Stimulated activated naive CD8-positive, alpha-beta T cell treated with anti-CD3 and anti-CD28 coated beads, Interleukin-15, amount 100 ng/mL, for 72 hours (primary cell): ENCODE measurements at regions not wholly inside any gene's neighbourhood (a gene's known extent, or its start where the extent isn't known, plus 50 kb on each side); places are given as distances from the start of the nearest gene placed in this dataset.

Experiments used
- ATAC-seq: fragments of 150-1000 bp; cut with Tn5 transposase; 2 replicates; pipeline ENCODE4 v1.10.0; 2021; ENCODE audit warnings: mild to moderate bottlenecking, moderate library complexity
- DNase-seq, 2 donors: peaks; one replicate each; pipeline ENCODE4 v3.0.0; 2021 to 2022
- H3K27ac Mint-ChIP-seq, 2 donors: one replicate each; pipeline ENCODE4 v1.8.0; 2022; ENCODE audit warnings: mild to moderate bottlenecking in 2 of 2, mixed read lengths in 2 of 2, moderate library complexity in 2 of 2
- H3K27me3 Mint-ChIP-seq: one replicate; pipeline ENCODE4 v1.8.0; 2022; ENCODE audit warnings: mixed read lengths
- H3K4me1 Mint-ChIP-seq: one replicate; pipeline ENCODE4 v1.8.0; 2022; ENCODE audit warnings: mild to moderate bottlenecking, mixed read lengths
- H3K4me3 Mint-ChIP-seq, 2 donors: one replicate each; pipeline ENCODE4 v1.8.0; 2022; ENCODE audit warnings: mild to moderate bottlenecking in 2 of 2, mixed read lengths in 2 of 2, moderate library complexity in 1 of 2
- H3K9me3 Mint-ChIP-seq, 2 donors: one replicate each; pipeline ENCODE4 v1.8.0; 2022; ENCODE audit warnings: mixed read lengths in 2 of 2

- DNase-seq = no peak
- Mint-ChIP-seq H3K9me3 (no peaks in the 10 kb centered on the region), H3K27ac (no peak overlapping the region), H3K4me3 (no peak overlapping the region), H3K4me1 (peaks cover 11% of the 10 kb centered on the region), H3K27me3 (no peaks in the 10 kb centered on the region)
- no peak for ATAC-seq
These were observed 340.8 kb downstream of the KLF12 start for GRCh38 chr13:73793361-73793760.

- Mint-ChIP-seq H3K27ac (no peak overlapping the region), H3K9me3 (no peaks in the 10 kb centered on the region), H3K4me3 (no peak overlapping the region), H3K4me1 (peaks cover 11% of the 10 kb centered on the region), H3K27me3 (no peaks in the 10 kb centered on the region)
- no peak for DNase-seq
- ATAC-seq = no peak
These were observed 341.4 kb downstream of the KLF12 start for GRCh38 chr13:73792796-73793195.

GRCh38 chr13:73782450-73783449, 351.5 kb downstream of the KLF12 start:
- H3K9me3 Mint-ChIP-seq = no peaks in the 10 kb centered on the region
- H3K27me3 Mint-ChIP-seq = no peaks in the 10 kb centered on the region
- no peak overlapping the region for H3K4me3 Mint-ChIP-seq
- ATAC-seq (no peak), DNase-seq (no peak)
- H3K4me1 Mint-ChIP-seq = peaks cover 30% of the 10 kb centered on the region
- no peak overlapping the region for H3K27ac Mint-ChIP-seq

GRCh38 chr13:73781384-73781783, 352.8 kb downstream of the KLF12 start:
- Mint-ChIP-seq H3K27me3 (no peaks in the 10 kb centered on the region), H3K4me3 (no peak overlapping the region), H3K4me1 (peaks cover 36% of the 10 kb centered on the region), H3K9me3 (peaks cover 5 to 8% of the 10 kb centered on the region in 2 donors), H3K27ac (no peak overlapping the region)
- DNase-seq = no peak
- no peak for ATAC-seq

GRCh38 chr13:73779881-73780280, 354.3 kb downstream of the KLF12 start:
- no peaks in the 10 kb centered on the region for H3K27me3 Mint-ChIP-seq
- peaks cover 5 to 8% of the 10 kb centered on the region in 2 donors for H3K9me3 Mint-ChIP-seq
- no peak overlapping the region for H3K4me3 Mint-ChIP-seq
- DNase-seq (no peak), ATAC-seq (no peak)
- H3K27ac Mint-ChIP-seq = no peak overlapping the region
- H3K4me1 Mint-ChIP-seq = peaks cover 24% of the 10 kb centered on the region

- no peak for ATAC-seq
- no peaks in the 10 kb centered on the region for H3K27me3 Mint-ChIP-seq
- H3K27ac Mint-ChIP-seq = no peak overlapping the region
- no peak for DNase-seq
- H3K4me3 Mint-ChIP-seq = no peak overlapping the region
- peaks cover 8 to 11% of the 10 kb centered on the region in 2 donors for H3K9me3 Mint-ChIP-seq
- H3K4me1 Mint-ChIP-seq = peaks cover 24% of the 10 kb centered on the region
These were observed 355.9 kb downstream of the KLF12 start for GRCh38 chr13:73778242-73778864.

GRCh38 chr13:73777134-73777533, 357.1 kb downstream of the KLF12 start:
- ATAC-seq = no peak
- Mint-ChIP-seq H3K27me3 (no peaks in the 10 kb centered on the region), H3K4me1 (peaks cover 25% of the 10 kb centered on the region), H3K4me3 (no peak overlapping the region), H3K27ac (no peak overlapping the region), H3K9me3 (peaks cover 11 to 16% of the 10 kb centered on the region in 2 donors)
- DNase-seq = no peak

GRCh38 chr13:73776151-73776785, 357.9 kb downstream of the KLF12 start:
- peaks cover 26% of the 10 kb centered on the region for H3K4me1 Mint-ChIP-seq
- H3K9me3 Mint-ChIP-seq = peaks cover 11 to 24% of the 10 kb centered on the region in 2 donors
- DNase-seq (no peak), ATAC-seq (no peak)
- H3K27me3 Mint-ChIP-seq = no peaks in the 10 kb centered on the region
- H3K4me3 Mint-ChIP-seq = no peak overlapping the region
- H3K27ac Mint-ChIP-seq = no peak overlapping the region

GRCh38 chr13:73773168-73773549, 361.0 kb downstream of the KLF12 start:
- H3K27ac Mint-ChIP-seq = no peak overlapping the region
- H3K9me3 Mint-ChIP-seq = peaks cover 11 to 24% of the 10 kb centered on the region in 2 donors
- ATAC-seq = no peak

GRCh38 chr13:73772449-73773167, 361.6 kb downstream of the KLF12 start:
- no peak for DNase-seq
- no peak overlapping the region for H3K27ac Mint-ChIP-seq
- H3K4me1 Mint-ChIP-seq = peaks cover 41% of the 10 kb centered on the region
- no peak for ATAC-seq
- H3K27me3 Mint-ChIP-seq = no peaks in the 10 kb centered on the region
- H3K4me3 Mint-ChIP-seq = no peak overlapping the region
- peaks cover 11 to 24% of the 10 kb centered on the region in 2 donors for H3K9me3 Mint-ChIP-seq

More at GRCh38 chr13:73773168-73773549, 361.0 kb downstream of the KLF12 start:
- Mint-ChIP-seq H3K4me3 (no peak overlapping the region), H3K4me1 (peaks cover 35% of the 10 kb centered on the region), H3K27me3 (no peaks in the 10 kb centered on the region)
- no peak for DNase-seq

GRCh38 chr13:73767747-73768315, 366.4 kb downstream of the KLF12 start:
- peaks cover 57% of the 10 kb centered on the region for H3K4me1 Mint-ChIP-seq
- H3K27me3 Mint-ChIP-seq = no peaks in the 10 kb centered on the region
- ATAC-seq (no peak), DNase-seq (peak in 1 of 2 donors; percentile 13)
- H3K27ac Mint-ChIP-seq = no peak overlapping the region
- peaks cover 0 to 14% of the 10 kb centered on the region in 2 donors for H3K9me3 Mint-ChIP-seq
- H3K4me3 Mint-ChIP-seq = no peak overlapping the region

- Mint-ChIP-seq H3K4me3 (peak overlapping the region; percentile 18 to 38), H3K9me3 (peaks cover 0 to 9% of the 10 kb centered on the region in 2 donors), H3K27ac (peak overlapping the region in 1 of 2 donors; percentile 98), H3K27me3 (no peaks in the 10 kb centered on the region), H3K4me1 (peaks cover 55% of the 10 kb centered on the region)
- DNase-seq = peak in 1 of 2 donors; percentile 3
- ATAC-seq = no peak
These were observed 366.9 kb downstream of the KLF12 start for GRCh38 chr13:73767191-73767741.

- Mint-ChIP-seq H3K27me3 (no peaks in the 10 kb centered on the region), H3K9me3 (no peaks in the 10 kb centered on the region), H3K4me1 (peaks cover 55% of the 10 kb centered on the region), H3K27ac (peak overlapping the region; percentile 97 to 98), H3K4me3 (peak overlapping the region; percentile 78 to 84)
- ATAC-seq (peak; percentile 97), DNase-seq (peak; percentile 70 to 85)
These were observed 368.4 kb downstream of the KLF12 start for GRCh38 chr13:73765651-73766384.

GRCh38 chr13:73759434-73759833, 374.8 kb downstream of the KLF12 start:
- Mint-ChIP-seq H3K9me3 (no peaks in the 10 kb centered on the region), H3K27ac (no peak overlapping the region), H3K4me3 (no peak overlapping the region), H3K27me3 (no peaks in the 10 kb centered on the region), H3K4me1 (peaks cover 39% of the 10 kb centered on the region)
- ATAC-seq = no peak
- no peak for DNase-seq
